ENCODE measurements at regions not wholly inside any gene's neighbourhood (a gene's known extent, or its start where the extent isn't known, plus 50 kb on each side); places are given as distances from the start of the nearest gene placed in this dataset.

GRCh38 chr6:105886814-105887544 lies 199.2 kb upstream of the PRDM1 start:
- Histone ChIP-seq H3K4me3 (ENCODE audit: low read depth, low read length) (no peak overlapping the region), H3K36me3 (ENCODE audit: control insufficient read depth, insufficient read depth, low read length) (no peaks in the 10 kb centered on the region), H3K27me3 (ENCODE audit: control insufficient read depth, insufficient read depth, low read length) (no peaks in the 10 kb centered on the region)
- FAIRE-seq (no peak), DNase-seq (ENCODE audit: low read depth) (no peak)
- no peak for TF ChIP-seq CTCF (IDR thresholded peaks at IDR 0.05; ENCODE audit: insufficient read depth, low read length, severe bottlenecking)

GRCh38 chr6:105886066-105886813 lies 199.9 kb upstream of the PRDM1 start:
- no peak for TF ChIP-seq CTCF (IDR thresholded peaks at IDR 0.05; ENCODE audit: insufficient read depth, low read length, severe bottlenecking)
- no peak overlapping the region for H3K4me3 ChIP-seq (ENCODE audit: low read depth, low read length)
- no peak for FAIRE-seq
- no peaks in the 10 kb centered on the region for H3K36me3 ChIP-seq (ENCODE audit: control insufficient read depth, insufficient read depth, low read length)
- no peaks in the 10 kb centered on the region for H3K27me3 ChIP-seq (ENCODE audit: control insufficient read depth, insufficient read depth, low read length)
- DNase-seq (ENCODE audit: low read depth), result no peak

- H3K4me3 ChIP-seq (ENCODE audit: low read depth, low read length), result no peak overlapping the region
- DNase-seq (ENCODE audit: low read depth), result no peak
- no peak for FAIRE-seq
- H3K27me3 ChIP-seq (ENCODE audit: control insufficient read depth, insufficient read depth, low read length), result no peaks in the 10 kb centered on the region
- TF ChIP-seq CTCF (IDR thresholded peaks at IDR 0.05; ENCODE audit: insufficient read depth, low read length, severe bottlenecking), result no peak
- no peaks in the 10 kb centered on the region for H3K36me3 ChIP-seq (ENCODE audit: control insufficient read depth, insufficient read depth, low read length)
Measured at GRCh38 chr6:105884426-105884825, 201.7 kb upstream of the PRDM1 start.

GRCh38 chr6:105884011-105884410 lies 202.1 kb upstream of the PRDM1 start:
- no peaks in the 10 kb centered on the region for H3K27me3 ChIP-seq (ENCODE audit: control insufficient read depth, insufficient read depth, low read length)
- no peaks in the 10 kb centered on the region for H3K36me3 ChIP-seq (ENCODE audit: control insufficient read depth, insufficient read depth, low read length)
- FAIRE-seq (no peak), DNase-seq (ENCODE audit: low read depth) (no peak)
- H3K4me3 ChIP-seq (ENCODE audit: low read depth, low read length), result no peak overlapping the region
- TF ChIP-seq CTCF (IDR thresholded peaks at IDR 0.05; ENCODE audit: insufficient read depth, low read length, severe bottlenecking), result no peak

GRCh38 chr6:105882828-105883227 lies 203.3 kb upstream of the PRDM1 start:
- no peaks in the 10 kb centered on the region for H3K27me3 ChIP-seq (ENCODE audit: control insufficient read depth, insufficient read depth, low read length)
- FAIRE-seq, result no peak

More at GRCh38 chr6:105882828-105883227, 203.3 kb upstream of the PRDM1 start:
- no peaks in the 10 kb centered on the region for H3K36me3 ChIP-seq (ENCODE audit: control insufficient read depth, insufficient read depth, low read length)
- H3K4me3 ChIP-seq (ENCODE audit: low read depth, low read length), result no peak overlapping the region
- no peak for DNase-seq (ENCODE audit: low read depth)
- no peak for TF ChIP-seq CTCF (IDR thresholded peaks at IDR 0.05; ENCODE audit: insufficient read depth, low read length, severe bottlenecking)

Measured in bronchial epithelial cell (primary cell).